CD4-positive, alpha-beta T cell (primary cell): ENCODE measurements at regions not wholly inside any gene's neighbourhood (a gene's known extent, or its start where the extent isn't known, plus 50 kb on each side); places are given as distances from the start of the nearest gene placed in this dataset.

Experiments used
- ATAC-seq: fragments of 200-7000 bp; cut with Tn5 transposase; one replicate; pipeline ENCODE4 v1.10.0; 2022; ENCODE audit warnings: mild to moderate bottlenecking; ENCODE audit not compliant: poor library complexity
- CTCF ChIA-PET: fragments of 350-600 bp; sonication (Branson Sonifier 250); formaldehyde crosslinking; loops from one replicate; lab custom pipeline; 2021; ENCODE audit warnings: antibody characterized with exemption, inconsistent platforms; lab: Charles Lee
- POLR2A ChIA-PET: fragments of 350-600 bp; sonication (Branson Sonifier 250); formaldehyde crosslinking; loops from one replicate; lab custom pipeline; 2021; ENCODE audit warnings: antibody characterized with exemption, inconsistent platforms; lab: Charles Lee
- DNase-seq, 14 experiments: peaks; one replicate each; pipeline ENCODE4 v3.0.0-alpha.2; 2013 to 2020; ENCODE audit warnings: mixed read lengths in 2 of 14
- H3K27ac ChIP-seq, 2 donors: one replicate each; pipeline versions ENCODE4 v1.5.1 to v1.7.0; 2013; ENCODE audit warnings: low read length in 2 of 2, low read depth in 1 of 2, mild to moderate bottlenecking in 1 of 2
- H3K27me3 ChIP-seq, 2 experiments: 1 replicate in 1 of 2; 2 replicates in 1 of 2; pipeline versions ENCODE4 v1.6.1 to v1.7.0; 2013; ENCODE audit warnings: low read length in 2 of 2, control low read depth in 1 of 2, mild to moderate bottlenecking in 1 of 2, moderate library complexity in 1 of 2; ENCODE audit not compliant: insufficient read depth in 2 of 2, control insufficient read depth in 1 of 2
- H3K36me3 ChIP-seq: one replicate; pipeline ENCODE4 v1.6.1; 2013; ENCODE audit warnings: low read length, control low read depth; ENCODE audit not compliant: insufficient read depth
- H3K4me1 ChIP-seq: one replicate; pipeline ENCODE4 v1.6.1; 2013; ENCODE audit warnings: low read length, control low read depth; ENCODE audit not compliant: insufficient read depth
- H3K4me3 ChIP-seq: one replicate; pipeline ENCODE4 v1.5.1; 2013; ENCODE audit warnings: mild to moderate bottlenecking, low read length, moderate library complexity
- H3K9me3 ChIP-seq, 2 experiments: 1 replicate in 1 of 2; 2 replicates in 1 of 2; pipeline versions ENCODE4 v1.6.1 to v1.7.0; 2013; ENCODE audit warnings: low read length in 2 of 2, mild to moderate bottlenecking in 2 of 2, control low read depth in 1 of 2, moderate library complexity in 1 of 2; ENCODE audit not compliant: control insufficient read depth in 1 of 2, insufficient read depth in 1 of 2
- H3K27ac Mint-ChIP-seq: one replicate; pipeline ENCODE4 v1.8.0; 2020; ENCODE audit warnings: mixed read lengths
- H3K27me3 Mint-ChIP-seq: one replicate; pipeline ENCODE4 v1.8.0; 2021; ENCODE audit warnings: mixed read lengths
- H3K36me3 Mint-ChIP-seq: one replicate; pipeline ENCODE4 v1.8.0; 2021; ENCODE audit warnings: low read depth, mixed read lengths
- H3K4me1 Mint-ChIP-seq: one replicate; pipeline ENCODE4 v1.8.0; 2021; ENCODE audit warnings: low read depth, mixed read lengths
- H3K4me3 Mint-ChIP-seq: one replicate; pipeline ENCODE4 v1.8.0; 2020; ENCODE audit warnings: mild to moderate bottlenecking, mixed read lengths
- H3K9me3 Mint-ChIP-seq: one replicate; pipeline ENCODE4 v1.8.0; 2020; ENCODE audit warnings: mixed read lengths
- CTCF ChIP-seq: fragments of 200-600 bp; IDR thresholded peaks from one replicate; pipeline ENCODE4 v1.8.0; 2022; ENCODE audit warnings: antibody characterized with exemption, mild to moderate bottlenecking
- intact Hi-C, 2 experiments: fragments of 100-400 bp; cut with DNase I in 1 of 2; cut with micrococcal nuclease in 1 of 2; formaldehyde crosslinking; loops; one replicate each; pipeline versions ENCODE4 v1.15.1 to v1.9.0; 2023 to 2025; cut with DNase I, micrococcal nuclease

- Histone ChIP-seq H3K4me1 (no peaks in the 10 kb centered on the region), H3K27me3 (peaks cover 2 to 10% of the 10 kb centered on the region in 2 experiments), H3K9me3 (peaks cover 0 to 4% of the 10 kb centered on the region in 2 experiments), H3K4me3 (no peak overlapping the region), H3K36me3 (no peaks in the 10 kb centered on the region), H3K27ac (no peak overlapping the region)
- no peaks in the 10 kb centered on the region for H3K9me3 Mint-ChIP-seq
- no peak for DNase-seq
- CTCF ChIA-PET, result no interaction called here
- H3K4me3 Mint-ChIP-seq, result no peak overlapping the region
- POLR2A ChIA-PET, result no interaction called here
- H3K36me3 Mint-ChIP-seq, result no peaks in the 10 kb centered on the region
- peaks cover 78% of the 10 kb centered on the region for H3K27me3 Mint-ChIP-seq
- no peak for ATAC-seq
- intact Hi-C loops, result no loop called here
- H3K27ac Mint-ChIP-seq, result no peak overlapping the region
- no peaks in the 10 kb centered on the region for H3K4me1 Mint-ChIP-seq
- TF ChIP-seq CTCF, result no peak
Measured at GRCh38 chr9:36781533-36781932, 208.8 kb downstream of the MELK start.
